ENCODE measurements at regions not wholly inside any gene's neighbourhood (a gene's known extent, or its start where the extent isn't known, plus 50 kb on each side); places are given as distances from the start of the nearest gene placed in this dataset.

- TF ChIP-seq CTCF (IDR thresholded peaks at IDR 0.05) (no peak), POLR2A (IDR thresholded peaks at IDR 0.05; ENCODE audit: low read depth) (no peak)
These were observed 80.5 kb upstream of the NEO1 start for GRCh38 chr15:72971766-72972165.
